ENCODE measurements at regions not wholly inside any gene's neighbourhood (a gene's known extent, or its start where the extent isn't known, plus 50 kb on each side); places are given as distances from the start of the nearest gene placed in this dataset.

DNA sequence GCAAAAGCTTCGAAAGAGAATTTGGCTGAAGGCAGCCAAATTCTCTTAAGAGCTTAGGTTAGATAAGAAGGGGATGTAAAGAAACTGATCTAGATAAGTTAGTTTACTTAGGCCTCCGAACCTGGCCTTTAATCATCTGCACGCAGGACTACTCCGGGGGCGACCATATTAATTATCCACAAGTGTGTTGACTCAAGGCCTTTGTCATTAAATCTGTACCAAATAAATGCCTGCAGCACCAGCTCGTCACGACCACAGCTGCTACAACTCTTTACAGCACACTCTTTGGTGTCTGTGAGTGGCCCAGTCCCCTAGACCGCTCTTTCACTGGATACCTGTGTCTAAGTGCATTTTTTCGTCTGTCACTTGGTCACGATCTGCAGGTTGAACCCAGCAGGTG, 69.8 kb upstream of the LSM8 start:
- H3K36me3 ChIP-seq (replicated peaks in 1 of 2; ENCODE audit: control insufficient read depth in 2 of 2, insufficient read depth in 2 of 2, low read length in 2 of 2), result no peaks in the 10 kb centered on the region
- H3K4me3 ChIP-seq (ENCODE audit: low read length in 2 of 2), result no peak overlapping the region
- no peaks in the 10 kb centered on the region for H3K27me3 ChIP-seq (ENCODE audit: control insufficient read depth in 3 of 3, insufficient read depth in 3 of 3, low read depth in 1 of 3, low read length in 3 of 3)
- no peak overlapping the region for H3K4ac ChIP-seq (ENCODE audit: low read length)
- no peak overlapping the region for H2BK120ac ChIP-seq (ENCODE audit: low read depth, low read length)
- DNase-seq (ENCODE audit: low spot score), result no peak
- H2BK12ac ChIP-seq (ENCODE audit: low read length), result no peak overlapping the region
- H3K23ac ChIP-seq (ENCODE audit: low read depth, low read length, poor library complexity), result no peak overlapping the region
- WGBS, 2 donors (ENCODE audit: extremely low coverage in 2 of 2, insufficient read length in 2 of 2, insufficient replicate concordance in 1 of 2), result no CpG with 5 or more reads among the region's 10 CpGs
- H4K8ac ChIP-seq (ENCODE audit: low read depth, low read length), result no peak overlapping the region
- no peak overlapping the region for H2AK5ac ChIP-seq (ENCODE audit: low read depth, low read length)
- H3K27ac ChIP-seq (replicated peaks; ENCODE audit: low read length), result no peak overlapping the region
- H4K91ac ChIP-seq (ENCODE audit: low read depth, low read length, poor library complexity), result no peak overlapping the region
- H3K9me3 ChIP-seq (replicated peaks in 1 of 2; ENCODE audit: control insufficient read depth in 2 of 2, insufficient read depth in 1 of 2, low read depth in 1 of 2, low read length in 2 of 2), result peaks cover 0 to 3% of the 10 kb centered on the region in 2 donors
- no peak overlapping the region for H2BK5ac ChIP-seq (ENCODE audit: low read length)
- no peaks in the 10 kb centered on the region for H3K4me1 ChIP-seq (ENCODE audit: control insufficient read depth in 2 of 2, insufficient read depth in 1 of 2, low read depth in 1 of 2, low read length in 2 of 2)
- H3K18ac ChIP-seq (ENCODE audit: low read length), result no peak overlapping the region
- no peak overlapping the region for H3K14ac ChIP-seq (ENCODE audit: low read length)
- no peak overlapping the region for H2BK15ac ChIP-seq (ENCODE audit: low read length)
- no peak overlapping the region for H3K4me2 ChIP-seq (ENCODE audit: insufficient read depth, low read length, poor library complexity, severe bottlenecking)
- no peak overlapping the region for H3K9ac ChIP-seq (ENCODE audit: low read depth, low read length, poor library complexity)
- no peaks in the 10 kb centered on the region for H3K79me1 ChIP-seq (ENCODE audit: low read depth, low read length)
- no peak overlapping the region for H2AFZ ChIP-seq (ENCODE audit: low read length)

DNA sequence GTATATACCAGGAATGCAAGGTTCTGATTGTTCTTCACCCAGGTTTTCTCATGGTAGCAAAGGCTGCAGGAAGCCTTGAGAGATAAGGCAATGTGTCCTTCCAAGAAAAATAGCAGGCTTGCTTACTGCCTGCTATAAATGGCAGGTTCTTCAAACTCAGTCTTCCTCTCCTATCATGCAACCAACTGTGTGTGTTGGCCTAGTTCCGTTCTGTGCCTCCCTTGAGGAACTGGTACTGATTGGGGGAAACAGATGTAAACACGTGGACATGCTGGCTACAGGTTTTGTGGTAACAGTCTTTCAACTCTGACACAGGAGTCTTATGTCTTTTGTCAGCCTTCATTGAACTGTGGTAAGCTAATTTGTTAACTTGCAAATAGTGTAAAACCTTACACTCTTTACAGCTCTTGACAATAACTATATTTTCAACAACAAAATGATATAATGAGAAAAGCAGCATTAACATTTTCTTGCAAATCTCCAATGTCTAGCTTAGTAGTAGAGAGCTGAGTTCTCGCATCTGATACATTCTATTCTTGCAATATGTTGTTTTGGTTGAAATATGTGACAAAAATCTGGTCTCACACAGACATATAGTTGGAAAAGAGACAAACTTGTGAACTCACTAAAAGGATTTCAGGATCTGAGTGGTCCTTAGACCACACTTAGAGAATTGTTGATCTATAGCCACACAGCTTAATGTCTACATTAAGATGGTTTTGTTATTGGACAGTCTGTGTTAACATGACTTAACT, 54.7 kb upstream of the LSM8 start:
- no peak overlapping the region for H2AK5ac ChIP-seq (ENCODE audit: low read depth, low read length)
- H3K23ac ChIP-seq (ENCODE audit: low read depth, low read length, poor library complexity), result no peak overlapping the region
- H3K79me1 ChIP-seq (ENCODE audit: low read depth, low read length), result no peaks in the 10 kb centered on the region
- H3K9ac ChIP-seq (ENCODE audit: low read depth, low read length, poor library complexity), result no peak overlapping the region
- H3K4ac ChIP-seq (ENCODE audit: low read length), result no peak overlapping the region
- H3K18ac ChIP-seq (ENCODE audit: low read length), result no peak overlapping the region
- no peak overlapping the region for H4K91ac ChIP-seq (ENCODE audit: low read depth, low read length, poor library complexity)
- WGBS, 2 donors (ENCODE audit: extremely low coverage in 2 of 2, insufficient read length in 2 of 2, insufficient replicate concordance in 1 of 2), result no CpG with 5 or more reads among the region's 3 CpGs
- no peak overlapping the region for H2AFZ ChIP-seq (ENCODE audit: low read length)
- H3K4me2 ChIP-seq (ENCODE audit: insufficient read depth, low read length, poor library complexity, severe bottlenecking), result no peak overlapping the region
- H3K36me3 ChIP-seq (replicated peaks in 1 of 2; ENCODE audit: control insufficient read depth in 2 of 2, insufficient read depth in 2 of 2, low read length in 2 of 2), result no peaks in the 10 kb centered on the region
- no peak overlapping the region for H2BK12ac ChIP-seq (ENCODE audit: low read length)
- no peaks in the 10 kb centered on the region for H3K4me1 ChIP-seq (ENCODE audit: control insufficient read depth in 2 of 2, insufficient read depth in 1 of 2, low read depth in 1 of 2, low read length in 2 of 2)
- no peak for DNase-seq (ENCODE audit: low spot score)
- no peak overlapping the region for H3K4me3 ChIP-seq (ENCODE audit: low read length in 2 of 2)
- H2BK5ac ChIP-seq (ENCODE audit: low read length), result no peak overlapping the region
- H2BK15ac ChIP-seq (ENCODE audit: low read length), result no peak overlapping the region
- no peak overlapping the region for H3K27ac ChIP-seq (replicated peaks; ENCODE audit: low read length)
- H2BK120ac ChIP-seq (ENCODE audit: low read depth, low read length), result no peak overlapping the region
- no peaks in the 10 kb centered on the region for H3K9me3 ChIP-seq (replicated peaks in 1 of 2; ENCODE audit: control insufficient read depth in 2 of 2, insufficient read depth in 1 of 2, low read depth in 1 of 2, low read length in 2 of 2)
- H3K27me3 ChIP-seq (ENCODE audit: control insufficient read depth in 3 of 3, insufficient read depth in 3 of 3, low read depth in 1 of 3, low read length in 3 of 3), result no peaks in the 10 kb centered on the region
- no peak overlapping the region for H3K14ac ChIP-seq (ENCODE audit: low read length)
- no peak overlapping the region for H4K8ac ChIP-seq (ENCODE audit: low read depth, low read length)

DNA sequence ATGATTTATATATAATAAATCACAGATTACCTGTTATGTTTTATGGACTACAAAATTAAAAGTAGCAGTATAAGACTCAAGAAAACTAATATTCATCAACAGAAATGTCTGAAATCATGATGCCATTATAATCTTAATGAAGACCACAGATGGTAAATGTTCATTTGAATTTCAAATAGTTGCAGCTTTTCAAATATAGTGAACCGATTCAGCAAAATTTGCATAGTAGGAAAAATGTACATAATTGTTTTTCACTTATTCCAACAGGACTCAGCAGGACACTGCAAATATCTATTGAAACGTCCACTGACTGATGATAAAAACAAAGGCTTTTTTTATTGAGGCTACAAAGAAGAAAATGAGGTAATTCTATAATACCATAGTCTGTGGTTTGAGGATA, 51.2 kb upstream of the LSM8 start:
- no peak overlapping the region for H3K27ac ChIP-seq (replicated peaks; ENCODE audit: low read length)
- no CpG with 5 or more reads among the region's 2 CpGs for WGBS, 2 donors (ENCODE audit: extremely low coverage in 2 of 2, insufficient read length in 2 of 2, insufficient replicate concordance in 1 of 2)
- H4K8ac ChIP-seq (ENCODE audit: low read depth, low read length), result no peak overlapping the region
- H2AFZ ChIP-seq (ENCODE audit: low read length), result no peak overlapping the region
- H2AK5ac ChIP-seq (ENCODE audit: low read depth, low read length), result no peak overlapping the region
- H3K4me2 ChIP-seq (ENCODE audit: insufficient read depth, low read length, poor library complexity, severe bottlenecking), result no peak overlapping the region
- H3K23ac ChIP-seq (ENCODE audit: low read depth, low read length, poor library complexity), result no peak overlapping the region
- no peak overlapping the region for H4K91ac ChIP-seq (ENCODE audit: low read depth, low read length, poor library complexity)
- H3K79me1 ChIP-seq (ENCODE audit: low read depth, low read length), result no peaks in the 10 kb centered on the region
- H3K18ac ChIP-seq (ENCODE audit: low read length), result no peak overlapping the region
- DNase-seq (ENCODE audit: low spot score), result no peak
- H2BK5ac ChIP-seq (ENCODE audit: low read length), result no peak overlapping the region
- H2BK12ac ChIP-seq (ENCODE audit: low read length), result no peak overlapping the region
- H3K4ac ChIP-seq (ENCODE audit: low read length), result no peak overlapping the region
- H3K9me3 ChIP-seq (replicated peaks in 1 of 2; ENCODE audit: control insufficient read depth in 2 of 2, insufficient read depth in 1 of 2, low read depth in 1 of 2, low read length in 2 of 2), result no peaks in the 10 kb centered on the region
- no peaks in the 10 kb centered on the region for H3K36me3 ChIP-seq (replicated peaks in 1 of 2; ENCODE audit: control insufficient read depth in 2 of 2, insufficient read depth in 2 of 2, low read length in 2 of 2)
- no peak overlapping the region for H2BK15ac ChIP-seq (ENCODE audit: low read length)
- no peaks in the 10 kb centered on the region for H3K4me1 ChIP-seq (ENCODE audit: control insufficient read depth in 2 of 2, insufficient read depth in 1 of 2, low read depth in 1 of 2, low read length in 2 of 2)
- H3K27me3 ChIP-seq (ENCODE audit: control insufficient read depth in 3 of 3, insufficient read depth in 3 of 3, low read depth in 1 of 3, low read length in 3 of 3), result no peaks in the 10 kb centered on the region
- H3K4me3 ChIP-seq (ENCODE audit: low read length in 2 of 2), result no peak overlapping the region
- no peak overlapping the region for H2BK120ac ChIP-seq (ENCODE audit: low read depth, low read length)
- no peak overlapping the region for H3K14ac ChIP-seq (ENCODE audit: low read length)
- no peak overlapping the region for H3K9ac ChIP-seq (ENCODE audit: low read depth, low read length, poor library complexity)

All from neuronal stem cell (in vitro differentiated cells).